ENCODE measurements at regions not wholly inside any gene's neighbourhood (a gene's known extent, or its start where the extent isn't known, plus 50 kb on each side); places are given as distances from the start of the nearest gene placed in this dataset.

- TF ChIP-seq CTCF (IDR thresholded peaks at IDR 0.05) (no peak), POLR2AphosphoS5 (IDR thresholded peaks at IDR 0.05) (no peak), EP300 (IDR thresholded peaks at IDR 0.05) (no peak)
These were observed 963.0 kb upstream of the PABPC4L start for GRCh38 chr4:135164601-135165000.

Data from suprapubic skin (tissue), 4 donors.